BE2C (cell line): ENCODE measurements at regions not wholly inside any gene's neighbourhood (a gene's known extent, or its start where the extent isn't known, plus 50 kb on each side); places are given as distances from the start of the nearest gene placed in this dataset.

ENCODE experiments used
- DNase-seq: peaks from one replicate; pipeline ENCODE4 v3.0.0-alpha.2; 2020
- H3K27me3 ChIP-seq: fragments of 250-450 bp; sonication (Bioruptor Pico); 2 replicates; pipeline ENCODE4 v1.5.1; 2020; ENCODE audit warnings: mild to moderate bottlenecking
- H3K36me3 ChIP-seq: fragments of 250-450 bp; sonication (Bioruptor Pico); 2 replicates; pipeline ENCODE4 v1.5.1; 2020; ENCODE audit warnings: mild to moderate bottlenecking
- H3K4me1 ChIP-seq: fragments of 250-450 bp; sonication (Bioruptor Pico); 2 replicates; pipeline ENCODE4 v1.5.1; 2020
- H3K4me3 ChIP-seq: 2 replicates; pipeline ENCODE4 v1.5.1; 2011; ENCODE audit warnings: low read depth, low read length
- H3K9me3 ChIP-seq: fragments of 250-450 bp; sonication (Bioruptor Pico); 2 replicates; pipeline ENCODE4 v1.5.1; 2020
- TF ChIP-seq, protein P1 (sequence below): IDR thresholded peaks from 2 replicates; pipeline ENCODE4 v1.5.1; 2012; ENCODE audit warnings: mild to moderate bottlenecking, low read depth, low read length

DNA sequence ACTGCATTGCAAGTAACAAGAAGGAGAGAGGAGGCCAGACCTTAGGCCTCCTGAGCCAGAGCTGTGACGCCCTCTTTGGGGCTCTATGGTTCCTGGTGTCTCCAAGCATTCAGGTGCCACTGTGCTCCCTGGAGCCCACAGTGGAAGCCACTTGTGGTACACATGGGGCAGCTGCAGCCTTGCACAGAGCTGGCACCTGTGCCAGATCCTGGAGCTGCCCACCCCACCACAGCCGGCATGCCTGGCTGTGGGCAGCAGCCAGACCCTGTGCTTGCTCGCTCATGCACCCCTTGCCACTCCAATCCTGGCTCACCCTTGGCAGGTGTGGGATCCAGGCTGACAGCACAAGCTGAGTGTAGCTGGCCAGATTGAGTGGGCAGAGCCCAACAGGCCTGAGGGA is 173.8 kb upstream of the SMIM30 start:
- Histone ChIP-seq H3K4me1 (no peaks in the 10 kb centered on the region), H3K27me3 (no peaks in the 10 kb centered on the region), H3K36me3 (no peaks in the 10 kb centered on the region), H3K9me3 (no peaks in the 10 kb centered on the region), H3K4me3 (no peak overlapping the region)
- TF ChIP-seq, protein P1, sequence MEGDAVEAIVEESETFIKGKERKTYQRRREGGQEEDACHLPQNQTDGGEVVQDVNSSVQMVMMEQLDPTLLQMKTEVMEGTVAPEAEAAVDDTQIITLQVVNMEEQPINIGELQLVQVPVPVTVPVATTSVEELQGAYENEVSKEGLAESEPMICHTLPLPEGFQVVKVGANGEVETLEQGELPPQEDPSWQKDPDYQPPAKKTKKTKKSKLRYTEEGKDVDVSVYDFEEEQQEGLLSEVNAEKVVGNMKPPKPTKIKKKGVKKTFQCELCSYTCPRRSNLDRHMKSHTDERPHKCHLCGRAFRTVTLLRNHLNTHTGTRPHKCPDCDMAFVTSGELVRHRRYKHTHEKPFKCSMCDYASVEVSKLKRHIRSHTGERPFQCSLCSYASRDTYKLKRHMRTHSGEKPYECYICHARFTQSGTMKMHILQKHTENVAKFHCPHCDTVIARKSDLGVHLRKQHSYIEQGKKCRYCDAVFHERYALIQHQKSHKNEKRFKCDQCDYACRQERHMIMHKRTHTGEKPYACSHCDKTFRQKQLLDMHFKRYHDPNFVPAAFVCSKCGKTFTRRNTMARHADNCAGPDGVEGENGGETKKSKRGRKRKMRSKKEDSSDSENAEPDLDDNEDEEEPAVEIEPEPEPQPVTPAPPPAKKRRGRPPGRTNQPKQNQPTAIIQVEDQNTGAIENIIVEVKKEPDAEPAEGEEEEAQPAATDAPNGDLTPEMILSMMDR = no peak
- no peak for DNase-seq

DNA sequence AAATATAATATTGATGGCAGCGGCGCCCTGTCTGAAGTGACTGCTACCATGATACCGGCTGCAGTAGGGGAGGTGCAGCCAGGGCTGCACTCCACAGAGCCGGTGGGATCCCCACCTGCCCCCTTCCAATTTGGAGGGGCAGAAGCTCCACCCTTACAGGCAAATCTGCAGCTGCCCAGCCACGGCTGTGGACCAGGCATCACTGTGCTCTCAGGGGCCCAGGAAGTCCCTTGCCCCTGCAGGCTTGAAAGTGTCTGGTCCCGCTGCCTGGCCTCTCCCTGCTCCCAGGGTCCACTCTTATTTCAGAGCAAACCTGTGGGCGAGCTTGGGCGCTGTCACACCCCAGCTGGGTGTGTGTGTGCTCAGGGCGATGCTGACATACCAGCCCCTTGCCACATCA is 172.7 kb upstream of the SMIM30 start:
- Histone ChIP-seq H3K4me1 (no peaks in the 10 kb centered on the region), H3K4me3 (no peak overlapping the region), H3K36me3 (no peaks in the 10 kb centered on the region), H3K9me3 (no peaks in the 10 kb centered on the region), H3K27me3 (no peaks in the 10 kb centered on the region)
- TF ChIP-seq, protein P1 = no peak
- no peak for DNase-seq

DNA sequence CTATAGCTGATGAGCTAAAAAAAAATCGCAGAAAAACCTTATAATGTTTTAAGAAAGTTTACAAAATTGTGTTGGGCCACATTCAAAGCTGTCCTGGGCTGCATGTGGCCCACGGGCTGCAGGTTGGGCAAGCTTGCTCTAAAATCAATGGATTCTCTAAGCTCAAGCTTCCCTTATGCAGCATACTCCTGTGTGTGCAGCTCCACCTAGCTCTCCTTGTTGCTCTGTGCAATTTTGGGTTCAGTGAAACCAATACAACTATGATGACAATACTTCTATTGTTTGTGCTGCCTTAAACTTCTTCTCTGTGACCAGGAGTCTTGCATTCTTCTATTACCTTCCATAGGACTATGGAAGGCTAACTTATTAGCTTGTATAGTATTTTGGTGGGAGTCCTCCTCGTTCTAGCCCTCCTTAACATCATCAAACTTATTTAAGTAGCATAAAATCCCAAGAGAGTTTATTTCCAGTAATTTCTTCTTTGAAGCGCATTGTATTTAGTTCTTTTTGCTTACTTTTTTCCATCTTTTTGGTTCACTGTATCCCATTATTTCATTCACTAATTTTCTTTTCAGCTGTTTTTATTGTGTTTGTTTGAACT is 170.9 kb upstream of the SMIM30 start:
- Histone ChIP-seq H3K9me3 (no peaks in the 10 kb centered on the region), H3K4me3 (no peak overlapping the region), H3K36me3 (no peaks in the 10 kb centered on the region), H3K27me3 (no peaks in the 10 kb centered on the region), H3K4me1 (no peaks in the 10 kb centered on the region)
- TF ChIP-seq, protein P1 = peak; percentile 47
- no peak for DNase-seq

DNA sequence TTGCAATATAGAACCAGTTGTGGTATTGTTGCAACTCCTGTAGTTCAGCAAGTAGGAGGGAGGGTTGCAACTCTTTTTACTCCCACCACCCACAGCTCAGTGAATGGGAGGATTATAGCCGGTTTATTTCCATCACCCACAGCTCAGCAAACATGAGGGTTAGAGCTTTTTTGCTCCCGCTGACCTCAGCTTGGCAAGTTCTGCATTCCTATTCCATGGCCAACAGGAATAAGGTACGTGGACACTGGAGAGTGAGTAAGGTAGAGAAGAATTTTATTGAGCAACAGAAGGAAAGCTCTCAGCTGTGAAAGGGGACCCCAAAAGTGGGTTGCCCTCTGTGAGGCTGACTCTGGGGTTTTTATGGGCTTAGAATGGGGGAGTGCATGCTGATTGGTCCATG is 167.1 kb upstream of the SMIM30 start:
- no peak overlapping the region for H3K4me3 ChIP-seq
- TF ChIP-seq, protein P1 = no peak
- DNase-seq = no peak
- H3K9me3 ChIP-seq = no peaks in the 10 kb centered on the region
- no peaks in the 10 kb centered on the region for H3K4me1 ChIP-seq
- no peaks in the 10 kb centered on the region for H3K36me3 ChIP-seq
- no peaks in the 10 kb centered on the region for H3K27me3 ChIP-seq

DNA sequence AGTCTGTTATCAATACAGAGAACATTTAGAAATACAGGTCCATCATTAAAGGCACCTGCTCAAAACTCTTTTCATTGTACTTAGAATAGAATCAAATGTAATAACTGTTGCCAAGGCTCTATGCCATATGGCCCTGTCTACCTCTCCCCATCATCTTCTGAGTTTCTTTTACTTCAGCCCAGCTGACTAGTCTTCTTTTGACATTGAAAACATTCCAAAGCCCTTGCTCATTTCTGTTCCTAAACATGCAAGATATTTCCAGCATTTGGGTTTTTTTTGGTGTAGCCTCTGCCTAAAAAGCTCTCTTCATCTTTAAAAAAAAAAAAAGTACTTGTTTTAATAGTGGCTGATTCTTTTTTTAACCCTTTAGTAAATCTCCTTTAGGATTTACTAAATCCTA is 165.5 kb upstream of the SMIM30 start:
- no peak for DNase-seq

DNA sequence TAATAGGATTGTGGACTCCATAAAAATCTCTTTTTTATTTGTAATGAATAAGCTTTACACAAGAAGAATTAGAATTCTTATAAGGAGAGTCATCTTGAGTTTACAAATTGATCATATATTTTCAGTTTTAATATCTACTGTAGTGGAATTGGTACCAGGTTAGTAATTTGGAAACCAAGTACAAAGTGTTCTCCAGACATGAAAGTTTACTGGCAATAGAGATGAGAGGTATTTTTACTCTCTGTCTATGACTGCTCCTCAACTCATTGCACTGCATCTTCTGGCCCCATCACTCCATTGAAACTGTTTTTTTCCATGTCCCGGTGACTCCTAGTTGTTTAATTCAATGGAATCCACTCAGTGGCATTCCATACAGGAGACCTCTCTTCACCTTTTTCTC is 164.5 kb upstream of the SMIM30 start:
- Histone ChIP-seq H3K4me1 (no peaks in the 10 kb centered on the region), H3K9me3 (no peaks in the 10 kb centered on the region), H3K4me3 (no peak overlapping the region), H3K27me3 (no peaks in the 10 kb centered on the region), H3K36me3 (no peaks in the 10 kb centered on the region)
- TF ChIP-seq, protein P1 = no peak
- no peak for DNase-seq

More for the DNA sequence above, 165.5 kb upstream of the SMIM30 start:
- Histone ChIP-seq H3K36me3 (no peaks in the 10 kb centered on the region), H3K9me3 (no peaks in the 10 kb centered on the region), H3K4me3 (no peak overlapping the region), H3K27me3 (no peaks in the 10 kb centered on the region), H3K4me1 (no peaks in the 10 kb centered on the region)
- TF ChIP-seq, protein P1 = no peak
